ENCODE measurements at regions not wholly inside any gene's neighbourhood (a gene's known extent, or its start where the extent isn't known, plus 50 kb on each side); places are given as distances from the start of the nearest gene placed in this dataset.

GRCh38 chr22:34283844-34284243 lies 363.6 kb upstream of the LARGE1 start:
- no TSS peak for BruUV-seq (replicated peaks)
- WGBS (ENCODE audit: low lambda C conversion rate), result 2% methylated on average over 3 of the region's 3 CpGs
- Histone ChIP-seq H3K4me2 (ENCODE audit: low read depth, low read length) (no peak overlapping the region), H3K27ac (ENCODE audit: extremely low read length, insufficient read depth, low read length) (no peak overlapping the region), H4K20me1 (ENCODE audit: insufficient read depth, low read length) (no peaks in the 10 kb centered on the region), H3K4me3 (replicated peaks in 1 of 3; ENCODE audit: insufficient read depth in 1 of 3, low read depth in 2 of 3, low read length in 3 of 3) (no peak overlapping the region), H3K9me3 (ENCODE audit: low read length) (no peaks in the 10 kb centered on the region), H3K9ac (ENCODE audit: insufficient read depth, low read depth, low read length) (no peak overlapping the region), H2AFZ (ENCODE audit: low read length) (no peak overlapping the region), H3K36me3 (replicated peaks in 1 of 2; ENCODE audit: control insufficient read depth in 1 of 2, insufficient read depth in 2 of 2, low read length in 2 of 2) (no peaks in the 10 kb centered on the region), H3K27me3 (ENCODE audit: control insufficient read depth in 1 of 2, insufficient read depth in 2 of 2, low read length in 2 of 2) (no peaks in the 10 kb centered on the region), H3K4me1 (ENCODE audit: insufficient read depth, low read length) (no peaks in the 10 kb centered on the region), H3K79me2 (ENCODE audit: insufficient read depth, low read length) (no peaks in the 10 kb centered on the region)
- CTCF ChIA-PET (ENCODE audit: low intra/inter-chr PET ratio, low total read pairs), result no interaction called here
- TF ChIP-seq ZNF513 (CRISPR knock-in tag; conservative IDR thresholded peaks at IDR 0.05) (no peak), ZNF782 (CRISPR knock-in tag; IDR thresholded peaks at IDR 0.05; ENCODE audit: borderline replicate concordance) (no peak), SUZ12 (IDR thresholded peaks at IDR 0.05; ENCODE audit: low read depth, low read length) (no peak), SIX1 (CRISPR knock-in tag; IDR thresholded peaks at IDR 0.05; ENCODE audit: borderline replicate concordance) (no peak), RCOR2 (CRISPR knock-in tag; IDR thresholded peaks at IDR 0.05) (no peak), ZNF83 (CRISPR knock-in tag; IDR thresholded peaks at IDR 0.05; ENCODE audit: borderline replicate concordance) (no peak), SNAPC2 (CRISPR knock-in tag; IDR thresholded peaks at IDR 0.05) (no peak), PRDM15 (CRISPR knock-in tag; IDR thresholded peaks at IDR 0.05) (no peak), MAFG (CRISPR knock-in tag; IDR thresholded peaks at IDR 0.05) (no peak), HOXA7 (CRISPR knock-in tag; IDR thresholded peaks at IDR 0.05) (no peak), NR0B2 (CRISPR knock-in tag; IDR thresholded peaks at IDR 0.05) (no peak), CTCF (CRISPR knock-in tag; IDR thresholded peaks at IDR 0.05) (no peak), ZMAT3 (CRISPR knock-in tag; conservative IDR thresholded peaks at IDR 0.05) (no peak), ZNF260 (CRISPR knock-in tag; IDR thresholded peaks at IDR 0.05; ENCODE audit: borderline replicate concordance, low read depth) (no peak)
- DNase-seq (ENCODE audit: low spot score), result no peak
- ATAC-seq, result no peak
- POLR2A ChIA-PET, result no interaction called here
- no peak for FAIRE-seq
- in situ Hi-C loops (cut with HindIII; ENCODE audit: extremely low pct_ligation_motif_present, low pct_unique_long_range_greater_than_20kb) (no loop called here), intact Hi-C loops (cut with micrococcal nuclease; ENCODE audit: unreplicated experiment) (no loop called here)

Data from HepG2 (cell line).